HG03378 (cell line): ENCODE measurements at regions not wholly inside any gene's neighbourhood (a gene's known extent, or its start where the extent isn't known, plus 50 kb on each side); places are given as distances from the start of the nearest gene placed in this dataset.

Experiments used
- ATAC-seq: cut with Tn5 transposase; IDR thresholded peaks from one replicate; pipeline ENCODE4 v1.9.1; 2021; ENCODE audit warnings: mild to moderate bottlenecking, moderate library complexity; ENCODE audit not compliant: unreplicated experiment

DNA sequence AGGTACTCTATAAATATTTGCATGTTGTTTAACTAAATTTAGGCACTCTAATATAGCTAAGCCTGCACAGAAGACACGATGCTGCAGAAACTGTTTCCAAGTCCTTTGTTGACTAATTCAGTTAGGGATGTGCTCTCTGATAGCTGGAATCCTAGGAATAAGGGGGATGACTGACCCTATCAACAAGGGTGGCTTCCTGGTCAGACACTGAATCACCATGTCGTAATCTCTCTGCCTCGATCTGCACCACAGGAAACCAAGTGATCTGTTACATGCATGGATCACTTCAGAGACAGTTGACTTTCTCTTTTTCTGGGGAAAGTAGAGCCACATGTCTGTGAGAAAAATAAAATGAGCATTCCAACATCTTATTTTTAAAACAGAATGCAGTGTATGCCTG is 169.1 kb downstream of the GUCY2F start:
- ATAC-seq, result no peak

DNA sequence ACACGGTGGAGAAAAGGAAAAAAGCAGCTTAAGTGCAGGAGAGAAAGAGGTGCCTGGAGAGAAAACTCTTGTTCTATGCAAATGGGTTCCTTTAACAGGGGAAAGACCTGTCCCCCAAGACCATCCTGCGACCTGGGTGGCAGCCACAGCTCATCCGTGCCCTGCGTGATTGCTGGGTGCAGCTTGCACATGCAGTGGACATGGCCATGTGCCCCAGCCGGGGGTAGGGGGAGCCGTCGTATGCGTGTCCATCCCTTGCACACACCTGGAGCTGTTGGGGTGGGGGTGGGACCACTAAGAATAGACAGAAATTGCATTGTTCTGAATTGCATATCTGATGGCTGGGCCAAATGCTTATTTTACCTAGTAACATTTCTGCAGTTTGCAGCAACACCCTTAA is 171.9 kb downstream of the GUCY2F start:
- no peak for ATAC-seq

DNA sequence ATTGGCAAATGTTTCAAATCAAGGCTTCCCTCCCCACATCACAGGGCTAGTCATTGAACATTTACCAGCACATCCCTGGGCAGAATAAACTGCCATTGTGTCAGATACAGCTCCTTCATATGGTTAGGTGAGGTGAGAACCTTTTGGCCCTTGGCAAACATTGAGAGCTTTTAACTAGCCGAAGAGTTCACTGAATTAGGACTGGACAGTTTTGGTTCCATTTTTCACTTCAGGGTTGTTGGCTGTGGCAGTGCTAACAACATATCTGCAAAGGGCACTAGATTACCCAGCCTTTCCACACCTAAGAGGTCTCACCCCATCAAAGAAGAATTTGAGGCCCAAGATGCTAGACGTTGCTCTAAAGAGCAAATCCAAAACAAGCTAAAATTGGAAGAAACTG is 180.7 kb downstream of the GUCY2F start:
- no peak for ATAC-seq

GRCh38 chrX:109300415-109300814 is 181.5 kb downstream of the GUCY2F start:
- no peak for ATAC-seq

- ATAC-seq, result no peak
Observed at GRCh38 chrX:109299091-109299490, 182.8 kb downstream of the GUCY2F start.

DNA sequence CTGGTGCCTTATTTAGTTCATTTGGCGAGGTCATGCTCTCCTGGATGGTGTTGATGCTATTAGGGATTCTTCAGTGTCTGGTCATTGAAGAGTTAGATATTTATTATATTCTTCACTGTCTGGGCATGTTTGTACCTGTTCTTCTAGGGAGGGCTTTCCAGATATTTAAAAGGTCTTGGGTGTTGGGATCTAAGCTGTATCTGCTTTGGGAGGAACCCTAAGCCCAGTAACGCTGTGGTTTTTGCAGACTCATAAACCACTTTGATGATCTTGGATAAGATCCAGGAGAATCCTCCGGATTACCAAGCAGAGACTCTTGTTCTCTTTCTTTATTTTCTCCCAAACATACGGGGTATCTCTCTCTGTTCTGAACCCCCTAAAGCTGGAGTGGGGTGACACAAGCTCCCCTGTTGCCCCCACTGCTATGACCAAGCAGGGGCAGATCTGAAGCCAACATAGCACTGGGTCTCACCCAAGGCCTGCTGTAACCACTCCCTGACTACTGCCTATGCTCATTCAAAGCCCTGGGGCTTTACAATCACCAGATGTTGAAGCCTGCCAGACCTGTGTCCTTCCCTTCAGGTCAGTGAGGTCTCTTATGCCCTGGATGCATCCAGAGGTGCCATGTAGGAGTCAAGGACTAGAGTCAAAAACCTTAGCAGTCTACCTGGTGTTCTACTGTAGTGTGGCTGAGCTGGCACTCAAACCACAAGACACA is 187.6 kb downstream of the GUCY2F start:
- ATAC-seq, result no peak

GRCh38 chrX:109283870-109284269 is 198.0 kb downstream of the GUCY2F start:
- ATAC-seq, result peak; percentile 41

DNA sequence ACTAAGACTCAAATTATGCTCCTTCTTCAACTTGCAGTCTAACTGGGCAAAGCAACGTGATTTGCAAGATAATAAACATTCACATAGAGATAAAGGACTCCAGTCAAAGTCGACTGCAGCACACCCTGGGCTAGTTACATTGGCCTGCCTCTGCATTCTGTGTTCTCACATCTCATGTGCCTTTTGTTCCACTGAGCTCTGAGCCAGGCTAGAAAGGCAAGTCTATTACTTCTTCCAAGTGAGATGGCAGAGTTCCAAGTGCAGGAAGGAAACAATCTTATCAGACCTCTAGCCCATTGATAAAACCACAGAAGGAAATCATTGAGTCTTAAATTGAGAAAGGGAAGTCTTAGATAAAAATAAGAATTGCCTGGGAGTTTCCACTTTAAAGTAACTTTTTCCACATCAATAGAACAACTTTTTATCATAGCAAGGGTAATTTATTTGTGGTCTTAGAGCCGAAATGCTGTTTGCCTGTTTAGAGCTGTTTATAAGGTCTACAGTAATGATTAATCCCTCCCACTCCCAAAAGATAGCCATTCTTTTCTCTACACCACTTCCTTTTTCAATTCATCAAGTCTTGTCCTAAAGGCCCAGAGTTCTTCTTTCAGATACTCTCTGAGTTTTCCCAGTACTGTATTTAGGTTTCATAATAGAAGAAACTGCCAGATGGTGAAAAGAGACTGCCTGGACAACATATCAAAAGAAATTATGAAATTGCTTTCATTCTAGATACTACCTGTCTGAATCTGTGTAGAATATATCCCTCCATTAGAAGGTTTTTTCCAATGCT is 200.2 kb downstream of the GUCY2F start:
- peak; percentile 64 for ATAC-seq

DNA sequence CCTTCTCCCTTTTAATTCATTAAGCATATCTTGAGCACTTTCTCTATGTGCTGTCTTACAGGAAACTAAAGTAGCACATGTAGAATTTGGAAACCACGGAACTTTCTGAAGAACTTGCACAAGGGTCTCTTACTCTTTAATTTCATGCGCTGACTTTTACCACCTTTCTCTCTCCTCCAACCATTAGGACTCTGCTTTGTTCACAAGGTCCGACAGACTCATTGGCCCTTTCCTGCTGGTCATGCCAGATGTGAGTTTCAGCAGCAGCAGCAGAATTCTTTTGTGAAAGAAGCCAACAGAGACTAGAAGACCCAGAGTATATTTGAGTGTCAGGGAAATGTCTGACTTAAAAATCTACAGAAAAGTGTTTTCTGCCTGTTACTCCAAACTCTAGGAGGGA is 207.1 kb downstream of the GUCY2F start:
- no peak for ATAC-seq

GRCh38 chrX:109270580-109271484 is 211.1 kb downstream of the GUCY2F start:
- ATAC-seq, result peak; percentile 98

GRCh38 chrX:109268340-109268739 is 213.5 kb downstream of the GUCY2F start:
- no peak for ATAC-seq

- ATAC-seq, result no peak
Observed at GRCh38 chrX:109266034-109266433, 215.9 kb downstream of the GUCY2F start.

GRCh38 chrX:109264878-109265277 is 217.0 kb downstream of the GUCY2F start:
- peak; percentile 65 for ATAC-seq

GRCh38 chrX:109261279-109261678 is 220.6 kb downstream of the GUCY2F start:
- ATAC-seq, result no peak

DNA sequence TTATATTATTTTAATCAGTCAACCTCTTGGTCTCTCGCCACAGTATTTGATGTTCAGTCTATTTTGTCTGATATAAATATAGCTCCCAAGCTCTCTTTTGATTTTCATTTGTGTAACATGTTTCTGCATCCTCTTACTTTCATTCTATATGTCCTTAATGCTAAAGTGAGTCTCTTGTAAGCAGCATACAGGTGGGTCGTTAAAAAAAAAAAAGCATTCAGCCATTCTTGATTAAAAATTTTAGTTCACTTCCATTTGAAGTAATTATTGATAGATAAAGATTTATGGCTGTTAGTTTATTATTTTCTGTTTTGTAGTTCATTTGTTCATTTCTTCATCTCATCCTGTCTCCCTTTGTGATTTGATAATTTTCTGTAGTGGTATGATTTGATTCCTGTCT is 229.1 kb downstream of the GUCY2F start:
- no peak for ATAC-seq

DNA sequence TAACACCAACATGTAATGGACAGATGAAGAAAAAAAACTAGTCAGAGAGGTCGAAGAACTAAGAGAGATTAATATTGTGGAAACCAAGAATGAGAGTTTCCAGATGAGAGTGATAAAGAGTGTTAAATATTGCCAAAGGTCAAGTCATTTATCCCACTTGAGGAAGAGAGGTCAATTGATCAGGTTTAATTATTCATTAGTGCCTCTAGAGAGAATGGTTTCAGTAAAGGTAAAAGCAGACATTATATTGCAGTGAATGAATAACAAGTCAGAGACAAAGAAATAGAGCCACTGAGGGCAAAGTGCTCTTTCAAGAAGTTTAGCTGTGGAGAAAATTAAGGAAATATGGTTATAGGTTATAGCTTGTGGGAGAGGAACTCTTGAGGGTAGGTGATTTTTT is 263.1 kb downstream of the GUCY2F start:
- ATAC-seq, result peak; percentile 68

GRCh38 chrX:109199726-109200125 is 282.2 kb downstream of the GUCY2F start:
- ATAC-seq, result no peak

GRCh38 chrX:109190542-109190941 is 291.3 kb downstream of the GUCY2F start:
- ATAC-seq, result peak; percentile 42

DNA sequence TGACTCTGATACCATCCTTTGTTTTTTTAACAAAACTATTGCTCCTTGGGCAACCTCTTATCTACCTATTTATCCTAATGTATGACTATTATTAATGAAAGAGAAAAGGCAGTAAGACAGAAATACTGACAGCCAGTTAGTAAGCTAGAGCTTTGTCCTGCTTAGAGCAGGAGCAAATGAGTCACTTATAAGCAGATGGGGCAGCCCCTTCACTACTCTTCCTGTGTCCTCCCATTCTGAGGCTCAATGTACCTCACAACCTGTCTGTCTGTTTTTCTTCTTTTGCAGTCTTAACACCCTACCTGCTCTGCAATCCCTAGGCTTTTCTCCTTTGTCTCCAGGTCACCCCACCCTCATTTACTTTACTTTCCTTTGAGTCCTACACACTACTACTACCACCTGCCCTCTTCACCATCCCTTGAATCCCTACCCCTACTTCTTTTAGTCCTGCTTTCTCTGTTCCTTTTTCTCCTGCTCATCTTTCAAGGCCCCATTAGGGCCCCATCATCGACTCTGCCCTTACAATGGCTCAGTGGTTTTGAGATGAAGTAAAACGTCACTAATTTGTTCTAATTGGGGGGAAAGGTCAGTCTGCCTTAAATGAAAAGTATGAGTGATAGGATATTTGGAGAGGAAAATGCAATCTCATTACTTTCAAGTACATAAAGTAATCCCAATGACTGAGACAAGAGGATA is 294.3 kb downstream of the GUCY2F start:
- ATAC-seq, result peak; percentile 83

- no peak for ATAC-seq
Observed at GRCh38 chrX:109186939-109187338, 294.9 kb downstream of the GUCY2F start.
